HG03025 (cell line): ENCODE measurements at regions not wholly inside any gene's neighbourhood (a gene's known extent, or its start where the extent isn't known, plus 50 kb on each side); places are given as distances from the start of the nearest gene placed in this dataset.

ENCODE experiments used
- ATAC-seq: cut with Tn5 transposase; IDR thresholded peaks from one replicate; pipeline ENCODE4 v1.9.1; 2021; ENCODE audit warnings: mild to moderate bottlenecking, moderate library complexity; ENCODE audit not compliant: unreplicated experiment, low FRiP score

- ATAC-seq = no peak
Observed at GRCh38 chrX:120819126-120819525, 56.5 kb downstream of the CT47B1 start.

GRCh38 chrX:120813982-120814381 lies 61.7 kb downstream of the CT47B1 start:
- ATAC-seq = no peak

GRCh38 chrX:120801426-120801825 lies 74.2 kb downstream of the CT47B1 start:
- no peak for ATAC-seq

- no peak for ATAC-seq
Observed at GRCh38 chrX:120797188-120797851, 78.3 kb downstream of the CT47B1 start.

GRCh38 chrX:120795301-120795700 lies 80.4 kb downstream of the CT47B1 start:
- ATAC-seq = no peak

GRCh38 chrX:120794525-120794975 lies 81.1 kb downstream of the CT47B1 start:
- ATAC-seq = no peak

GRCh38 chrX:120793098-120793497 lies 82.6 kb downstream of the CT47B1 start:
- no peak for ATAC-seq

GRCh38 chrX:120791013-120791643 lies 84.5 kb downstream of the CT47B1 start:
- ATAC-seq = no peak

GRCh38 chrX:120790552-120790951 lies 85.1 kb downstream of the CT47B1 start:
- no peak for ATAC-seq

GRCh38 chrX:120790118-120790517 lies 85.5 kb downstream of the CT47B1 start:
- ATAC-seq = no peak

- no peak for ATAC-seq
Observed at GRCh38 chrX:120781403-120781802, 94.3 kb downstream of the CT47B1 start.

- ATAC-seq = no peak
Observed at GRCh38 chrX:120775959-120776358, 99.7 kb downstream of the CT47B1 start.

GRCh38 chrX:120774606-120775005 lies 101.1 kb downstream of the CT47B1 start:
- no peak for ATAC-seq

GRCh38 chrX:120773801-120774200 lies 101.9 kb downstream of the CT47B1 start:
- no peak for ATAC-seq

GRCh38 chrX:120769576-120770341 lies 105.9 kb downstream of the CT47B1 start:
- ATAC-seq = no peak

- no peak for ATAC-seq
Observed at GRCh38 chrX:120768681-120769080, 107.0 kb downstream of the CT47B1 start.

GRCh38 chrX:120768254-120768653 lies 107.4 kb downstream of the CT47B1 start:
- ATAC-seq = no peak

GRCh38 chrX:120763269-120763668 lies 112.4 kb downstream of the CT47B1 start:
- no peak for ATAC-seq

- ATAC-seq = no peak
Observed at GRCh38 chrX:120761810-120762209, 113.9 kb downstream of the CT47B1 start.

- no peak for ATAC-seq
Observed at GRCh38 chrX:120759685-120760084, 116.0 kb downstream of the CT47B1 start.

GRCh38 chrX:120755066-120755846 lies 120.4 kb downstream of the CT47B1 start:
- ATAC-seq = peak; percentile 65
